Endothelial cell of umbilical vein (primary cell): ENCODE measurements at regions not wholly inside any gene's neighbourhood (a gene's known extent, or its start where the extent isn't known, plus 50 kb on each side); places are given as distances from the start of the nearest gene placed in this dataset.

Source experiments
- BruUV-seq: library from RNA; stranded (reverse); fragments of 400-500 nt; replicated peaks from 2 replicates; lab custom pipeline; 2021; lab: Mats Ljungman, UMichigan
- CTCF ChIA-PET: fragments of 300-600, 350-600 bp; sonication (Branson Sonifier 250); formaldehyde crosslinking; loops from one replicate; lab custom pipeline; 2021; ENCODE audit warnings: antibody characterized with exemption, inconsistent platforms; lab: Charles Lee
- POLR2A ChIA-PET: fragments of 300-600, 350-600 bp; sonication (Branson Sonifier 250); formaldehyde crosslinking; loops from one replicate; lab custom pipeline; 2021; ENCODE audit warnings: antibody characterized with exemption, inconsistent platforms; lab: Charles Lee
- DNase-seq: peaks from one replicate; pipeline ENCODE4 v3.0.0-alpha.2; 2011; ENCODE audit warnings: low read depth, low spot score
- FAIRE-seq: peaks from 2 replicates; lab custom pipeline; 2011; peaks lifted over from hg19 to GRCh38; lab: Jason Lieb, UNC
- H2AFZ ChIP-seq: 2 replicates; pipeline ENCODE4 v1.6.0; 2012; ENCODE audit warnings: low read depth, low read length, control low read depth, inconsistent platforms
- H3K27ac ChIP-seq: 2 replicates; pipeline ENCODE4 v1.5.1; 2011; ENCODE audit warnings: low read depth, mild to moderate bottlenecking, control low read depth, low read length, moderate library complexity; ENCODE audit not compliant: insufficient read depth
- H3K27me3 ChIP-seq, 2 experiments: 2 replicates each; pipeline versions ENCODE4 v1.6.0 to v1.6.1; 2011; ENCODE audit warnings: low read length in 2 of 2, mixed read lengths in 1 of 2; ENCODE audit not compliant: control insufficient read depth in 2 of 2, insufficient read depth in 2 of 2
- H3K36me3 ChIP-seq, 2 experiments: 2 replicates in 1 of 2; 3 replicates in 1 of 2; pipeline ENCODE4 v1.5.1; 2011; ENCODE audit warnings: low read length in 2 of 2, mild to moderate bottlenecking in 1 of 2, moderate library complexity in 1 of 2; ENCODE audit not compliant: control insufficient read depth in 2 of 2, insufficient read depth in 2 of 2; ENCODE audit errors: extremely low read depth in 1 of 2
- H3K4me1 ChIP-seq: 3 replicates; pipeline ENCODE4 v1.5.1; 2011; ENCODE audit warnings: mild to moderate bottlenecking, low read length; ENCODE audit not compliant: control insufficient read depth, insufficient read depth; ENCODE audit errors: extremely low read depth
- H3K4me2 ChIP-seq: 2 replicates; pipeline ENCODE4 v1.6.1; 2011; ENCODE audit warnings: low read length, control low read depth, mixed read lengths; ENCODE audit not compliant: insufficient read depth
- H3K4me3 ChIP-seq, 3 experiments: fragments of 200-600 bp in 1 of 3; sonication (generic), shearing (Covaris generic) in 1 of 3; replicated peaks in 1 of 3; 2 replicates each; pipeline ENCODE4 v1.5.1; 2011 to 2016; ENCODE audit warnings: control low read depth in 3 of 3, low read length in 3 of 3, mild to moderate bottlenecking in 2 of 3, inconsistent platforms in 1 of 3, low read depth in 1 of 3, moderate library complexity in 1 of 3; ENCODE audit not compliant: insufficient read depth in 1 of 3
- H3K79me2 ChIP-seq: 2 replicates; pipeline ENCODE4 v1.6.0; 2012; ENCODE audit warnings: low read length, inconsistent platforms; ENCODE audit not compliant: control insufficient read depth, insufficient read depth
- H3K9ac ChIP-seq: replicated peaks from 2 replicates; pipeline ENCODE3; 2011; ENCODE audit warnings: low read length, control low read depth; ENCODE audit not compliant: insufficient read depth; ENCODE audit errors: extremely low read depth
- H3K9me1 ChIP-seq: replicated peaks from 3 replicates; pipeline ENCODE4 v1.6.0; 2011; ENCODE audit warnings: mild to moderate bottlenecking, low read length; ENCODE audit not compliant: control insufficient read depth, insufficient read depth; ENCODE audit errors: extremely low read depth
- H3K9me3 ChIP-seq: replicated peaks from 2 replicates; pipeline ENCODE4 v1.5.1; 2012; ENCODE audit warnings: low read length, inconsistent platforms; ENCODE audit not compliant: control insufficient read depth, insufficient read depth
- H4K20me1 ChIP-seq: replicated peaks from 2 replicates; pipeline ENCODE3; 2011; ENCODE audit warnings: mild to moderate bottlenecking, low read length; ENCODE audit not compliant: control insufficient read depth, insufficient read depth; ENCODE audit errors: extremely low read depth
- EZH2 ChIP-seq: IDR thresholded peaks from 2 replicates; pipeline ENCODE4 v1.6.1; 2012; ENCODE audit warnings: borderline replicate concordance, low read depth, mild to moderate bottlenecking, moderate library complexity, low read length, inconsistent platforms; ENCODE audit not compliant: severe bottlenecking
- FOS ChIP-seq: IDR thresholded peaks from 2 replicates; pipeline ENCODE4 v1.6.1; 2011; ENCODE audit warnings: mild to moderate bottlenecking, low read length, moderate library complexity, borderline replicate concordance; ENCODE audit not compliant: insufficient read depth
- GATA2 ChIP-seq: IDR thresholded peaks from 2 replicates; pipeline ENCODE4 v1.7.0; 2011; ENCODE audit warnings: low read depth, mild to moderate bottlenecking, moderate library complexity, mixed read lengths, low read length; ENCODE audit not compliant: insufficient read length, insufficient read depth
- JUN ChIP-seq: IDR thresholded peaks from 2 replicates; pipeline ENCODE4 v1.6.1; 2011; ENCODE audit warnings: borderline replicate concordance, low read depth; ENCODE audit not compliant: insufficient read length, insufficient read depth
- MYC ChIP-seq: IDR thresholded peaks from one replicate; pipeline ENCODE4 v1.6.1; 2011; ENCODE audit warnings: mild to moderate bottlenecking, low read depth, low read length
- POLR2A ChIP-seq: IDR thresholded peaks from 2 replicates; pipeline ENCODE4 v1.6.1; 2012; ENCODE audit warnings: low read depth, mild to moderate bottlenecking, control low read depth, low read length
- POLR2AphosphoS5 ChIP-seq: IDR thresholded peaks from 2 replicates; pipeline ENCODE4 v1.6.1; 2012; ENCODE audit warnings: low read depth, mild to moderate bottlenecking, control low read depth, low read length, moderate library complexity; ENCODE audit not compliant: insufficient read depth
- dilution Hi-C: fragments of 300-500 bp; cut with MboI; formaldehyde crosslinking; loops from one replicate; pipeline ENCODE4 v1.15.0; 2019; ENCODE audit warnings: low sequenced_read_pairs; ENCODE audit not compliant: extremely low pct_ligation_motif_present
- intact Hi-C: fragments of 100-400 bp; cut with micrococcal nuclease; formaldehyde crosslinking; loops from one replicate; pipeline ENCODE4 v1.10.0; 2022
- TF ChIP-seq, protein P1 (sequence below): IDR thresholded peaks from 2 replicates; pipeline ENCODE4 v1.6.1; 2011; ENCODE audit not compliant: insufficient read depth, insufficient read length
- TF ChIP-seq, protein P2 (sequence below), 2 donors: IDR thresholded peaks; 1 replicate in 1 of 2; 2 replicates in 1 of 2; pipeline ENCODE4 v1.5.1; 2011; ENCODE audit warnings: low read length in 2 of 2, mild to moderate bottlenecking in 2 of 2, moderate library complexity in 2 of 2, control low read depth in 1 of 2, inconsistent platforms in 1 of 2, low read depth in 1 of 2; ENCODE audit not compliant: insufficient read depth in 1 of 2; ENCODE audit errors: extremely low read depth in 1 of 2

DNA sequence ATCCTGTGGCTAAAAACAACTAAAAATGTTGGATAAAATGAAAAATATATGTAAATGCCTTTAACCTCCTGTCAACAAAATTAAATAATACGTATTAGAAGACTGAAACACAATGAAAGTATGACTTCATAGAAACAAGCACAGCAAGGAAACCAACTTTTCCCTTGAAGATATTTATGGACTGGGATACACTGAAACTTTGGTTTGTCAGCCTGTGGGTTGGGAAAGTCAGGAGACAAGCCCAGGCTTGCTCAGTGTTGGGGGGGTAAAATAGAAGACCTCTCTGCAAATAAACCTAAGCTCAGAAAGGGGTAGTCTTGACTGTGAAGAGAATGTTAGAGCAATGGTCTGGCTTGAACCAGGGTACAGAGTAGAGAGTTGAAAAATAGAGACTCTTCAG lies 454.5 kb downstream of the FBXO15 start:
- Histone ChIP-seq H3K79me2 (no peaks in the 10 kb centered on the region), H4K20me1 (no peaks in the 10 kb centered on the region), H3K4me3 (no peak overlapping the region), H3K36me3 (no peaks in the 10 kb centered on the region), H2AFZ (no peak overlapping the region), H3K9ac (no peak overlapping the region), H3K27me3 (no peaks in the 10 kb centered on the region), H3K9me1 (no peaks in the 10 kb centered on the region), H3K4me1 (no peaks in the 10 kb centered on the region), H3K9me3 (peaks cover 5% of the 10 kb centered on the region), H3K27ac (no peak overlapping the region), H3K4me2 (no peak overlapping the region)
- dilution Hi-C loops (no loop called here), intact Hi-C loops (no loop called here)
- TF ChIP-seq EZH2 (no peak), JUN (no peak), POLR2AphosphoS5 (no peak), FOS (no peak), POLR2A (no peak), GATA2 (no peak)
- BruUV-seq = no TSS peak
- FAIRE-seq (no peak), DNase-seq (no peak)
- ChIA-PET CTCF (no interaction called here), POLR2A (no interaction called here)

DNA sequence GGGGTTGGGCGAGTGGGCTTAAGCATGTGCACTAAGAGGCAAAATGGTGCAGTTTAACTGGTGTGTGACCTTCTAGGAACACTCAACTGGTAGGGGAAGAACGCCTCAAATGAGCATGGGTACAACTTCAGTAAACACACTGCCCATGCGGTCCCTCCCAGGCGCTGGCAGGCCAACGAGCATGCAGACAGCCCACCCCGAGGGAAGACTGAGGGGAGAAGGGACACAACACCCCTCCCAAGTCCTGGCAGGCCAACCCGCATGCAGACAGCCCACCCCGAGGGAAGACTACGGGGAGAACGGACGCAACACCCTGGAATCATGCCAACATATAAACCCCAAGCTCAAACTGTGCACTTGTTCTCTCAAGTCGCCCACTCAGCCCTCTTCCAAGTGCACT lies 456.0 kb downstream of the FBXO15 start:
- no peak overlapping the region for H3K4me2 ChIP-seq
- H3K4me1 ChIP-seq = no peaks in the 10 kb centered on the region
- CTCF ChIA-PET = no interaction called here
- BruUV-seq = no TSS peak
- no peak overlapping the region for H2AFZ ChIP-seq
- H3K9ac ChIP-seq = no peak overlapping the region
- H3K27me3 ChIP-seq = no peaks in the 10 kb centered on the region
- DNase-seq = no peak
- intact Hi-C loops (no loop called here), dilution Hi-C loops (no loop called here)
- H3K9me3 ChIP-seq = peaks cover 4% of the 10 kb centered on the region
- no peaks in the 10 kb centered on the region for H3K9me1 ChIP-seq
- no peaks in the 10 kb centered on the region for H4K20me1 ChIP-seq
- no peak for FAIRE-seq
- TF ChIP-seq POLR2A (no peak), MYC (no peak), POLR2AphosphoS5 (no peak), JUN (no peak), EZH2 (no peak), GATA2 (no peak), FOS (no peak)
- TF ChIP-seq, protein P1, sequence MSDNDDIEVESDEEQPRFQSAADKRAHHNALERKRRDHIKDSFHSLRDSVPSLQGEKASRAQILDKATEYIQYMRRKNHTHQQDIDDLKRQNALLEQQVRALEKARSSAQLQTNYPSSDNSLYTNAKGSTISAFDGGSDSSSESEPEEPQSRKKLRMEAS = no peak
- TF ChIP-seq, protein P2, sequence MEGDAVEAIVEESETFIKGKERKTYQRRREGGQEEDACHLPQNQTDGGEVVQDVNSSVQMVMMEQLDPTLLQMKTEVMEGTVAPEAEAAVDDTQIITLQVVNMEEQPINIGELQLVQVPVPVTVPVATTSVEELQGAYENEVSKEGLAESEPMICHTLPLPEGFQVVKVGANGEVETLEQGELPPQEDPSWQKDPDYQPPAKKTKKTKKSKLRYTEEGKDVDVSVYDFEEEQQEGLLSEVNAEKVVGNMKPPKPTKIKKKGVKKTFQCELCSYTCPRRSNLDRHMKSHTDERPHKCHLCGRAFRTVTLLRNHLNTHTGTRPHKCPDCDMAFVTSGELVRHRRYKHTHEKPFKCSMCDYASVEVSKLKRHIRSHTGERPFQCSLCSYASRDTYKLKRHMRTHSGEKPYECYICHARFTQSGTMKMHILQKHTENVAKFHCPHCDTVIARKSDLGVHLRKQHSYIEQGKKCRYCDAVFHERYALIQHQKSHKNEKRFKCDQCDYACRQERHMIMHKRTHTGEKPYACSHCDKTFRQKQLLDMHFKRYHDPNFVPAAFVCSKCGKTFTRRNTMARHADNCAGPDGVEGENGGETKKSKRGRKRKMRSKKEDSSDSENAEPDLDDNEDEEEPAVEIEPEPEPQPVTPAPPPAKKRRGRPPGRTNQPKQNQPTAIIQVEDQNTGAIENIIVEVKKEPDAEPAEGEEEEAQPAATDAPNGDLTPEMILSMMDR (IDR thresholded peaks at IDR 0.05; ENCODE audit: extremely low read depth in 1 of 2, insufficient read depth in 1 of 2, low read depth in 1 of 2, low read length in 2 of 2) = no peak
- no peak overlapping the region for H3K4me3 ChIP-seq
- POLR2A ChIA-PET = no interaction called here
- H3K79me2 ChIP-seq = no peaks in the 10 kb centered on the region
- H3K27ac ChIP-seq = peak overlapping the region; percentile 45
- no peaks in the 10 kb centered on the region for H3K36me3 ChIP-seq
